ENCODE measurements at regions not wholly inside any gene's neighbourhood (a gene's known extent, or its start where the extent isn't known, plus 50 kb on each side); places are given as distances from the start of the nearest gene placed in this dataset.

DNA sequence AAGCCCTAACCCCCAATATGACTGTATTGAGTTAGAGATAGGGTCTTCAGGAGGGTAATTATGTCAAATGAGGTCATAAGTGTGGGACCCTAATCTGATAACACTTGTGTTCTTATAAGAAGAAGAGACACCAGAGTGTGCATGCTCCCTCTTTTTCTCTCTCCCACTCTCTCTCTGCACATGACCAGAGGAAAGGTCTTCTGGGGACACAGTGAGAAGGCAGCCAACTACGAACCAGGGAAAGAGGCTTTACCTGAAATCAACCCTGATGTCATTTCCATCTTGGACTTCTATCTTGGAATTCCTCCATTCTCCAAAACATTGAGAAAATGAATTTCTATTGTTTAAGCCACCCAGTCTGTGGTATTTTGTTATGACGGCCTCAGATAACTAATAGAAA lies 97.2 kb upstream of the MAD2L1 start:
- in situ Hi-C loops (cut with HindIII; ENCODE audit: low pct_unique_long_range_greater_than_20kb, low sequenced_read_pairs) (no loop called here), intact Hi-C loops (cut with micrococcal nuclease; ENCODE audit: unreplicated experiment) (no loop called here)
- DNase-seq (ENCODE audit: low read depth, low spot score) (no peak), ATAC-seq (no peak)
- POLR2A ChIA-PET = no interaction called here
- BruUV-seq (replicated peaks) = no TSS peak
- no peaks in the 10 kb centered on the region for H3K27me3 ChIP-seq (ENCODE audit: control insufficient read depth, insufficient read depth, low read length)
- H3K36me3 ChIP-seq (ENCODE audit: control insufficient read depth, insufficient read depth, low read length) = no peaks in the 10 kb centered on the region
- H3K4me1 ChIP-seq (ENCODE audit: control insufficient read depth, insufficient read depth, low read length) = no peaks in the 10 kb centered on the region
- H3K27ac ChIP-seq (ENCODE audit: low read length) = no peak overlapping the region
- no peak overlapping the region for H3K4me3 ChIP-seq (ENCODE audit: low read depth in 2 of 2, low read length in 2 of 2)
- no peaks in the 10 kb centered on the region for H3K9me3 ChIP-seq (ENCODE audit: control insufficient read depth, insufficient read depth, low read depth, low read length)
- TF ChIP-seq REST (IDR thresholded peaks at IDR 0.05; ENCODE audit: insufficient read depth in 1 of 2, low read depth in 2 of 2, low read length in 1 of 2) = no peak
- CTCF ChIA-PET = no interaction called here

- ChIA-PET POLR2A (no interaction called here), CTCF (no interaction called here)
- Histone ChIP-seq H3K4me1 (ENCODE audit: control insufficient read depth, insufficient read depth, low read length) (no peaks in the 10 kb centered on the region), H3K4me3 (ENCODE audit: low read depth in 2 of 2, low read length in 2 of 2) (no peak overlapping the region), H3K9me3 (ENCODE audit: control insufficient read depth, insufficient read depth, low read depth, low read length) (no peaks in the 10 kb centered on the region), H3K36me3 (ENCODE audit: control insufficient read depth, insufficient read depth, low read length) (no peaks in the 10 kb centered on the region), H3K27me3 (ENCODE audit: control insufficient read depth, insufficient read depth, low read length) (no peaks in the 10 kb centered on the region), H3K27ac (ENCODE audit: low read length) (no peak overlapping the region)
- ATAC-seq = no peak
- no TSS peak for BruUV-seq (replicated peaks)
- TF ChIP-seq CTCF (IDR thresholded peaks at IDR 0.05) (no peak), TCF7L2 (IDR thresholded peaks at IDR 0.05; ENCODE audit: low read depth, low read length) (no peak), REST (IDR thresholded peaks at IDR 0.05; ENCODE audit: insufficient read depth in 1 of 2, low read depth in 2 of 2, low read length in 1 of 2) (no peak), SIN3A (IDR thresholded peaks at IDR 0.05; ENCODE audit: borderline replicate concordance, insufficient read depth, low read depth, low read length) (no peak), POLR2AphosphoS5 (IDR thresholded peaks at IDR 0.05; ENCODE audit: low read depth, low read length) (no peak)
- intact Hi-C loops (cut with micrococcal nuclease; ENCODE audit: unreplicated experiment) = loop anchor here (10.0 kb wide), 2 partner anchors 656 to 766 kb away; partner anchors contain the start of gene PRDM5
- no peak for DNase-seq (ENCODE audit: low read depth, low spot score)
- in situ Hi-C loops (cut with HindIII; ENCODE audit: low pct_unique_long_range_greater_than_20kb, low sequenced_read_pairs) = no loop called here
Measured at GRCh38 chr4:120158841-120159463, 92.3 kb upstream of the MAD2L1 start.

All from Panc1 (cell line).